ENCODE measurements at regions not wholly inside any gene's neighbourhood (a gene's known extent, or its start where the extent isn't known, plus 50 kb on each side); places are given as distances from the start of the nearest gene placed in this dataset.

DNA sequence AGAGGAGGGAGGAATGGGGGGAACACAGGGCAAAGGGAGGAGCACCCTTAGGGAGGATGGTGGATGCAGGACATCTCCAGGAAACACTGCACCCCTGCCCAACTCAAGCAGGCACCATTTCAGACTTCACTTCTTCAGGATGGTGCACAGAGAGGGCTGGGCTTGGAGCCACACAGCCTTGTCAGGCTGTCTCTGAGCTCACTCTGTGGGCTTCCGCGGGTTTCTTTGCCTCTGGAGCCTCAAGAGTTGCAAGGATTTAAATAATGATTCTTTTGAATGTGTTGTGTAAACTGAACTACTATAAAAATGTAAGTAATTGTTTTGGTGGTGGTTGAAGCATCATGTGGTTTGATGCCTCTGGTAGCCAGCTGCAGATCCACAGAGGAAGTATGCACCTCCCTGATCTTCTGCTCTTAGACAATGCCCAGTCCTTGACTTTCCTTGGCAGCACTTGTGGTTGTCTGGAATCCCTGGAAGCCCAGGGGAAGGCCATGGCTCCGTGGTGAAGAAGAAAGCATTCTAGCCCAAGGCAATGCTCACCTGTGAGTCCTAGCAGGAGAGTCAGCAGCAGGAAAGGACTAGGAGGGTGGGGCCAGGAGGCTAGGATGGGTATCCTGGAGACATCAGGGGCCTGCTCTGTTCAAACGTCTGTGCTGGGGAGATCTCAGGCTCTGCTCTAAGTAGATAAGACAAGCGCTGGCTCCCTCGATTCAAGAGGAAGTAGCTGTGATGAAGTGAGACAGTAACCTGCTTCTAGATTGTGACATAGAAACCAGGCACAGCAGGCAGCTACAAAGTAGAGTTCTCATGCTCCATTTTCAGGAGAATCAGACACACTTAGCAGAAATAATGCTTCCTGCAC lies 50.2 kb upstream of the SIRPG start:
- Histone ChIP-seq H3K4me1 (no peaks in the 10 kb centered on the region), H3K36me3 (no peaks in the 10 kb centered on the region), H3K27me3 (ENCODE audit: low read depth) (peaks cover 73% of the 10 kb centered on the region), H3K27ac (replicated peaks) (no peak overlapping the region), H3K4me3 (no peak overlapping the region), H3K9me3 (replicated peaks) (peaks cover 15% of the 10 kb centered on the region)
- intact Hi-C loops (cut with micrococcal nuclease), result no loop called here
- TF ChIP-seq, protein P1, sequence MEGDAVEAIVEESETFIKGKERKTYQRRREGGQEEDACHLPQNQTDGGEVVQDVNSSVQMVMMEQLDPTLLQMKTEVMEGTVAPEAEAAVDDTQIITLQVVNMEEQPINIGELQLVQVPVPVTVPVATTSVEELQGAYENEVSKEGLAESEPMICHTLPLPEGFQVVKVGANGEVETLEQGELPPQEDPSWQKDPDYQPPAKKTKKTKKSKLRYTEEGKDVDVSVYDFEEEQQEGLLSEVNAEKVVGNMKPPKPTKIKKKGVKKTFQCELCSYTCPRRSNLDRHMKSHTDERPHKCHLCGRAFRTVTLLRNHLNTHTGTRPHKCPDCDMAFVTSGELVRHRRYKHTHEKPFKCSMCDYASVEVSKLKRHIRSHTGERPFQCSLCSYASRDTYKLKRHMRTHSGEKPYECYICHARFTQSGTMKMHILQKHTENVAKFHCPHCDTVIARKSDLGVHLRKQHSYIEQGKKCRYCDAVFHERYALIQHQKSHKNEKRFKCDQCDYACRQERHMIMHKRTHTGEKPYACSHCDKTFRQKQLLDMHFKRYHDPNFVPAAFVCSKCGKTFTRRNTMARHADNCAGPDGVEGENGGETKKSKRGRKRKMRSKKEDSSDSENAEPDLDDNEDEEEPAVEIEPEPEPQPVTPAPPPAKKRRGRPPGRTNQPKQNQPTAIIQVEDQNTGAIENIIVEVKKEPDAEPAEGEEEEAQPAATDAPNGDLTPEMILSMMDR (IDR thresholded peaks at IDR 0.05; ENCODE audit: borderline replicate concordance), result no peak
- DNase-seq, result no peak
